IMR-90 (cell line): ENCODE measurements at regions not wholly inside any gene's neighbourhood (a gene's known extent, or its start where the extent isn't known, plus 50 kb on each side); places are given as distances from the start of the nearest gene placed in this dataset.

Experiments
- ATAC-seq: fragments of 200-7000 bp; cut with Tn5 transposase; 2 replicates; pipeline ENCODE4 v1.9.1; 2020; ENCODE audit warnings: low read depth, mild to moderate bottlenecking, moderate library complexity
- BruUV-seq: library from RNA; stranded (reverse); fragments of 400-500 nt; replicated peaks from 2 replicates; lab custom pipeline; 2021; lab: Mats Ljungman, UMichigan
- CTCF ChIA-PET: fragments of 300-600 bp; formaldehyde crosslinking; extraction: SDS; loops from one replicate; lab custom pipeline; 2021; ENCODE audit warnings: antibody characterized with exemption; lab: Yijun Ruan, JAX
- POLR2A ChIA-PET: fragments of 300-600 bp; sonication (Branson Sonifier 250); formaldehyde crosslinking; loops from one replicate; lab custom pipeline; 2022; ENCODE audit warnings: antibody characterized with exemption; ENCODE audit not compliant: unreplicated experiment; lab: Charles Lee
- DNase-seq: peaks from one replicate; pipeline ENCODE4 v3.0.0; 2013
- H2AFZ ChIP-seq: replicated peaks from 2 replicates; pipeline ENCODE3; 2013; ENCODE audit warnings: low read length, mild to moderate bottlenecking; ENCODE audit not compliant: poor library complexity
- H2AK5ac ChIP-seq: 2 replicates; pipeline ENCODE4 v1.6.1; 2013; ENCODE audit warnings: low read depth, low read length, inconsistent platforms
- H2AK9ac ChIP-seq: replicated peaks from 2 replicates; pipeline ENCODE3; 2013; ENCODE audit warnings: mild to moderate bottlenecking, low read depth, low read length, moderate library complexity; ENCODE audit not compliant: poor library complexity
- H2BK120ac ChIP-seq: 2 replicates; pipeline ENCODE4 v1.6.1; 2013; ENCODE audit warnings: low read depth, low read length, inconsistent platforms
- H2BK15ac ChIP-seq: 3 replicates; pipeline ENCODE4 v1.6.1; 2013; ENCODE audit warnings: low read depth, low read length, inconsistent platforms
- H2BK20ac ChIP-seq: 2 replicates; pipeline ENCODE4 v1.6.1; 2013; ENCODE audit warnings: low read depth, mild to moderate bottlenecking, inconsistent platforms, low read length, moderate library complexity
- H2BK5ac ChIP-seq: 2 replicates; pipeline ENCODE4 v1.6.1; 2013; ENCODE audit warnings: mild to moderate bottlenecking, low read depth, low read length, inconsistent platforms; ENCODE audit not compliant: poor library complexity, severe bottlenecking
- H3K14ac ChIP-seq: replicated peaks from 2 replicates; pipeline ENCODE4 v1.6.1; 2013; ENCODE audit warnings: low read depth, low read length, inconsistent platforms
- H3K18ac ChIP-seq: 2 replicates; pipeline ENCODE4 v1.6.1; 2013; ENCODE audit warnings: low read depth, low read length, control low read depth
- H3K23ac ChIP-seq: 2 replicates; pipeline ENCODE4 v1.6.1; 2013; ENCODE audit warnings: low read depth, low read length, inconsistent platforms
- H3K27ac ChIP-seq: 2 replicates; pipeline ENCODE4 v1.5.1; 2013; ENCODE audit warnings: mild to moderate bottlenecking, control low read depth, low read length; ENCODE audit not compliant: insufficient read depth
- H3K27me3 ChIP-seq: 2 replicates; pipeline ENCODE4 v1.6.1; 2013; ENCODE audit warnings: low read length; ENCODE audit not compliant: control insufficient read depth, insufficient read depth
- H3K36me3 ChIP-seq: 2 replicates; pipeline ENCODE4 v1.6.1; 2013; ENCODE audit warnings: low read length, mixed read lengths; ENCODE audit not compliant: control insufficient read depth, insufficient read depth
- H3K4ac ChIP-seq: 2 replicates; pipeline ENCODE4 v1.6.1; 2013; ENCODE audit warnings: low read depth, low read length, inconsistent platforms
- H3K4me1 ChIP-seq: 2 replicates; pipeline ENCODE4 v1.6.1; 2013; ENCODE audit warnings: low read length, mixed read lengths; ENCODE audit not compliant: control insufficient read depth, insufficient read depth
- H3K4me2 ChIP-seq: 2 replicates; pipeline ENCODE4 v1.6.1; 2013; ENCODE audit warnings: low read depth, mild to moderate bottlenecking, control low read depth, low read length, moderate library complexity
- H3K4me3 ChIP-seq: 2 replicates; pipeline ENCODE4 v1.5.1; 2013; ENCODE audit warnings: low read depth, mild to moderate bottlenecking, control low read depth, low read length, moderate library complexity; ENCODE audit not compliant: insufficient read depth
- H3K56ac ChIP-seq: 2 replicates; pipeline ENCODE4 v1.6.1; 2013; ENCODE audit warnings: low read length, inconsistent platforms; ENCODE audit not compliant: insufficient read depth; ENCODE audit errors: extremely low read depth
- H3K79me1 ChIP-seq, 2 experiments: 2 replicates each; pipeline ENCODE4 v1.6.1; 2013; ENCODE audit warnings: low read length in 2 of 2, inconsistent platforms in 1 of 2, low read depth in 1 of 2
- H3K9ac ChIP-seq: 2 replicates; pipeline ENCODE4 v1.6.1; 2013; ENCODE audit warnings: low read depth, low read length, control low read depth
- H3K9me1 ChIP-seq: 2 replicates; pipeline ENCODE4 v1.6.1; 2013; ENCODE audit warnings: low read length, inconsistent platforms; ENCODE audit not compliant: insufficient read depth
- H3K9me3 ChIP-seq: 2 replicates; pipeline ENCODE4 v1.6.1; 2013; ENCODE audit warnings: low read length; ENCODE audit not compliant: control insufficient read depth, insufficient read depth
- H4K20me1 ChIP-seq: 2 replicates; pipeline ENCODE4 v1.6.1; 2013; ENCODE audit warnings: low read length, inconsistent platforms; ENCODE audit not compliant: insufficient read depth
- H4K5ac ChIP-seq: 2 replicates; pipeline ENCODE4 v1.6.1; 2013; ENCODE audit warnings: mild to moderate bottlenecking, low read depth, low read length, control low read depth
- H4K8ac ChIP-seq, 2 experiments: 2 replicates each; pipeline ENCODE4 v1.6.1; 2013; ENCODE audit warnings: low read depth in 2 of 2, low read length in 2 of 2, control low read depth in 1 of 2, inconsistent platforms in 1 of 2
- H4K91ac ChIP-seq: 2 replicates; pipeline ENCODE4 v1.6.1; 2013; ENCODE audit warnings: low read depth, low read length, inconsistent platforms; ENCODE audit not compliant: insufficient read depth
- BHLHE40 ChIP-seq: fragments of 150-350 bp; IDR thresholded peaks from 2 replicates; pipeline ENCODE4 v1.6.1; 2016; ENCODE audit warnings: mild to moderate bottlenecking, low read depth, low read length
- CEBPB ChIP-seq: IDR thresholded peaks from 2 replicates; pipeline ENCODE4 v1.6.1; 2012; ENCODE audit warnings: low read depth, low read length, improper control_type of control experiment
- CHD1 ChIP-seq: IDR thresholded peaks from 2 replicates; pipeline ENCODE4 v1.6.1; 2012; ENCODE audit warnings: low read depth, low read length, improper control_type of control experiment
- CTCF ChIP-seq: conservative IDR thresholded peaks from 2 replicates; pipeline ENCODE4 v1.5.1; 2012; ENCODE audit warnings: mild to moderate bottlenecking, low read depth, low read length, improper control_type of control experiment
- ELK1 ChIP-seq: fragments of 150-350 bp; IDR thresholded peaks from 2 replicates; pipeline ENCODE4 v1.6.1; 2016; ENCODE audit warnings: low read depth, mild to moderate bottlenecking, low read length, moderate library complexity, borderline replicate concordance
- FOS ChIP-seq: fragments of 150-350 bp; IDR thresholded peaks from 2 replicates; pipeline ENCODE4 v1.6.1; 2016; ENCODE audit warnings: low read depth, low read length
- MAFK ChIP-seq: IDR thresholded peaks from 2 replicates; pipeline ENCODE4 v1.6.1; 2012; ENCODE audit warnings: low read depth, low read length, improper control_type of control experiment
- MAZ ChIP-seq: IDR thresholded peaks from 2 replicates; pipeline ENCODE4 v1.6.1; 2012; ENCODE audit warnings: low read depth, mild to moderate bottlenecking, low read length, improper control_type of control experiment, moderate library complexity, borderline replicate concordance
- MXI1 ChIP-seq: IDR thresholded peaks from 2 replicates; pipeline ENCODE4 v1.6.1; 2012; ENCODE audit warnings: low read depth, mild to moderate bottlenecking, low read length, moderate library complexity, borderline replicate concordance
- NFE2L2 ChIP-seq: fragments of 150-350 bp; IDR thresholded peaks from 2 replicates; pipeline ENCODE4 v1.6.1; 2016; ENCODE audit warnings: low read depth, mild to moderate bottlenecking, low read length
- POLR2A ChIP-seq: IDR thresholded peaks from 2 replicates; pipeline ENCODE4 v1.6.1; 2012; ENCODE audit warnings: mild to moderate bottlenecking, low read depth, low read length
- RAD21 ChIP-seq: IDR thresholded peaks from 2 replicates; pipeline ENCODE4 v1.6.1; 2012; ENCODE audit warnings: low read length, improper control_type of control experiment
- RCOR1 ChIP-seq: IDR thresholded peaks from 2 replicates; pipeline ENCODE4 v1.6.1; 2012; ENCODE audit warnings: mild to moderate bottlenecking, low read length, improper control_type of control experiment; ENCODE audit not compliant: insufficient replicate concordance
- RFX5 ChIP-seq: IDR thresholded peaks from 2 replicates; pipeline ENCODE4 v1.8.0; 2012; ENCODE audit warnings: low read depth, mild to moderate bottlenecking, low read length, moderate library complexity
- SMC3 ChIP-seq: fragments of 150-350 bp; IDR thresholded peaks from 2 replicates; pipeline ENCODE4 v1.6.1; 2016; ENCODE audit warnings: low read depth, mild to moderate bottlenecking, antibody characterized with exemption, low read length, moderate library complexity
- USF2 ChIP-seq: fragments of 150-350 bp; IDR thresholded peaks from 2 replicates; pipeline ENCODE4 v1.6.1; 2017; ENCODE audit warnings: mild to moderate bottlenecking, antibody characterized with exemption, low read length, low read depth
- WGBS, 2 experiments: methylation state at CpG; one replicate each; pipeline versions ENCODE4 v1.1.5 to v1.1.7; 2013; ENCODE audit warnings: missing lambda C conversion rate in 2 of 2; ENCODE audit not compliant: insufficient read length in 1 of 2; ENCODE audit errors: extremely low coverage in 2 of 2; 5-methylcytosine and 5-hydroxymethylcytosine counted together
- dilution Hi-C: fragments of 300-500 bp; cut with HindIII; formaldehyde crosslinking; loops from one replicate; pipeline ENCODE4 v1.14.3; 2018; ENCODE audit warnings: low sequenced_read_pairs; ENCODE audit not compliant: unreplicated experiment
- in situ Hi-C: fragments of 300-500 bp; cut with MboI; formaldehyde crosslinking; loops from 3 replicates; pipeline ENCODE4 v1.14.3; 2019; ENCODE audit warnings: low sequenced_read_pairs, inconsistent platforms, mixed read lengths
- intact Hi-C: fragments of 100-400 bp; cut with micrococcal nuclease; formaldehyde crosslinking; loops from 2 replicates; pipeline ENCODE4 v1.10.0; 2022

- dilution Hi-C loops: no loop called here
- Histone ChIP-seq H2BK20ac (no peak overlapping the region), H3K9me3 (no peaks in the 10 kb centered on the region), H2BK5ac (no peak overlapping the region), H2BK120ac (no peak overlapping the region), H3K9ac (no peak overlapping the region), H3K27ac (no peak overlapping the region), H2AK9ac (no peak overlapping the region), H2AK5ac (no peak overlapping the region), H3K27me3 (no peaks in the 10 kb centered on the region), H2BK15ac (no peak overlapping the region), H3K56ac (no peak overlapping the region), H3K23ac (no peak overlapping the region), H3K4me3 (no peak overlapping the region), H3K4me2 (no peak overlapping the region), H3K36me3 (no peaks in the 10 kb centered on the region), H4K91ac (no peak overlapping the region), H3K79me1 (no peaks in the 10 kb centered on the region), H3K4me1 (0 out of 2 replicates have a peak, but pooled peaks cover 1% of the 10 kb centered on the region), H4K5ac (no peak overlapping the region), H2AFZ (no peak overlapping the region), H3K4ac (no peak overlapping the region), H3K9me1 (no peaks in the 10 kb centered on the region), H4K8ac (no peak overlapping the region), H3K14ac (no peak overlapping the region), H4K20me1 (no peaks in the 10 kb centered on the region), H3K18ac (no peak overlapping the region)
- ATAC-seq: no peak
- intact Hi-C loops: no loop called here
- TF ChIP-seq RCOR1 (no peak), MXI1 (no peak), CEBPB (no peak), MAFK (no peak), NFE2L2 (no peak), USF2 (no peak), POLR2A (no peak), ELK1 (no peak), CHD1 (no peak), RFX5 (no peak), SMC3 (no peak), FOS (no peak), BHLHE40 (no peak), MAZ (no peak), CTCF (no peak), RAD21 (no peak)
- no peak for DNase-seq
- no CpG with 5 or more reads among the region's 3 CpGs for WGBS, 2 experiments
- CTCF ChIA-PET: no interaction called here
- in situ Hi-C loops: no loop called here
- POLR2A ChIA-PET: no interaction called here
- BruUV-seq: no TSS peak
Measured at GRCh38 chr6:77183447-77183846, 279.8 kb downstream of the HTR1B start.
